HEK293T (cell line): ENCODE measurements at regions not wholly inside any gene's neighbourhood (a gene's known extent, or its start where the extent isn't known, plus 50 kb on each side); places are given as distances from the start of the nearest gene placed in this dataset.

Experiments
- CTCF ChIA-PET: fragments of 350-600 bp; formaldehyde crosslinking; extraction: SDS; loops from one replicate; lab custom pipeline; 2021; ENCODE audit warnings: antibody characterized with exemption, inconsistent platforms; lab: Yijun Ruan, JAX
- POLR2A ChIA-PET: fragments of 350-600 bp; formaldehyde crosslinking; extraction: SDS; loops from one replicate; lab custom pipeline; 2020; ENCODE audit warnings: antibody characterized with exemption, inconsistent platforms; lab: Yijun Ruan, JAX
- DNase-seq: peaks from one replicate; pipeline ENCODE4 v3.0.0; 2012; ENCODE audit warnings: mixed read lengths; ENCODE audit errors: extremely low spot score
- ARNT ChIP-seq: fragments of 450-650 bp; IDR thresholded peaks from 2 replicates; pipeline ENCODE4 v1.6.1; 2017; ENCODE audit warnings: mild to moderate bottlenecking
- BHLHE40 ChIP-seq: fragments of 450-650 bp; IDR thresholded peaks from 2 replicates; pipeline ENCODE4 v1.6.1; 2016; ENCODE audit warnings: mild to moderate bottlenecking, moderate library complexity, borderline replicate concordance
- CTBP1 ChIP-seq: fragments of 450-650 bp; IDR thresholded peaks from 2 replicates; pipeline ENCODE4 v1.6.1; 2016; ENCODE audit warnings: borderline replicate concordance
- ELF4 ChIP-seq: fragments of 450-650 bp; IDR thresholded peaks from 2 replicates; pipeline ENCODE4 v1.6.1; 2017; ENCODE audit warnings: antibody characterized with exemption
- FOXA1 ChIP-seq: fragments of 450-650 bp; IDR thresholded peaks from 2 replicates; pipeline ENCODE4 v1.6.1; 2016; ENCODE audit warnings: mild to moderate bottlenecking
- FOXK2 ChIP-seq: fragments of 450-650 bp; IDR thresholded peaks from 2 replicates; pipeline ENCODE4 v1.6.1; 2016; ENCODE audit warnings: mild to moderate bottlenecking
- FOXM1 ChIP-seq: fragments of 450-650 bp; IDR thresholded peaks from 2 replicates; pipeline ENCODE4 v1.6.1; 2017; ENCODE audit warnings: mild to moderate bottlenecking, borderline replicate concordance
- HDGF ChIP-seq: fragments of 450-650 bp; IDR thresholded peaks from 2 replicates; pipeline ENCODE4 v1.6.1; 2017; ENCODE audit warnings: antibody characterized with exemption, borderline replicate concordance
- L3MBTL2 ChIP-seq: fragments of 450-650 bp; conservative IDR thresholded peaks from 2 replicates; pipeline ENCODE4 v1.6.1; 2016; ENCODE audit warnings: mild to moderate bottlenecking
- LEF1 ChIP-seq: fragments of 450-650 bp; IDR thresholded peaks from 2 replicates; pipeline ENCODE4 v1.6.1; 2017; ENCODE audit warnings: mild to moderate bottlenecking, borderline replicate concordance
- NFRKB ChIP-seq: fragments of 450-650 bp; IDR thresholded peaks from 2 replicates; pipeline ENCODE4 v1.6.1; 2016; ENCODE audit warnings: mild to moderate bottlenecking, moderate library complexity
- SP1 ChIP-seq: fragments of 450-650 bp; IDR thresholded peaks from 2 replicates; pipeline ENCODE4 v1.6.1; 2017
- SUZ12 ChIP-seq: fragments of 450-650 bp; IDR thresholded peaks from 2 replicates; pipeline ENCODE4 v1.6.1; 2016; ENCODE audit warnings: mild to moderate bottlenecking
- TARDBP ChIP-seq: fragments of 450-650 bp; IDR thresholded peaks from 2 replicates; pipeline ENCODE4 v1.6.1; 2016
- ZNF384 ChIP-seq: fragments of 450-650 bp; IDR thresholded peaks from 2 replicates; pipeline ENCODE4 v1.6.1; 2016
- TF ChIP-seq, protein P1 (sequence below): fragments of 450-650 bp; IDR thresholded peaks from 2 replicates; pipeline ENCODE4 v1.6.1; 2016

DNA sequence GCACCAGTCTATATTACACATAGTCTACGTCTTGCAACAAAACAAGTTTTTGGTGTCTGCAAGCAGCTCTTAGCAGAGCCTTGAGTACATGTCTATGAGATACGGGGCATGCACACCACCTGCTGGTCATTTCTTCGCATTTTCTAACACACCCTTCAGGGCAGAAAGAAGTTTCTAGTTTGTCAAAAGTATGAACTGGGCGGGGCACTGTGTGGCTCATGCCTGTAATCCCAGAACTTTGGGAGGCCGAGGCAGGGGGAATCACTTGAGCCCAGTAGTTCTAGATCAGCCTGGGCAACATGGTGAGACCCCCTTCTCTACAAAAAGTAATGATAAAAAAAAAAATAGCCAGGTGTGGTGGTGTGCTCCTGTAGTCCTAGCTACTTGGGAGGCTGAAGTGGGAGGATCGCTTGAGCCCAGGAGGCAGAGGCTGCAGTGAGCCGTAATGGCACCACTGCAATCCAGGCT, 64.2 kb upstream of the ARL8B start:
- peak; percentile 59 for DNase-seq
- ChIA-PET POLR2A (interaction anchor here (0.7 to 1.2 kb wide), 3 partner anchors 77 to 346 kb away, joined by 3 to 6 read pairs (median 3); partner anchors contain the start of gene BHLHE40), CTCF (interaction anchor here (0.6 to 3.5 kb wide), 14 partner anchors 14 to 566 kb away, joined by 3 to 19 read pairs (median 4); no protein-coding TSS in a partner anchor)
- TF ChIP-seq LEF1 (no peak), SUZ12 (no peak), SP1 (no peak)

DNA sequence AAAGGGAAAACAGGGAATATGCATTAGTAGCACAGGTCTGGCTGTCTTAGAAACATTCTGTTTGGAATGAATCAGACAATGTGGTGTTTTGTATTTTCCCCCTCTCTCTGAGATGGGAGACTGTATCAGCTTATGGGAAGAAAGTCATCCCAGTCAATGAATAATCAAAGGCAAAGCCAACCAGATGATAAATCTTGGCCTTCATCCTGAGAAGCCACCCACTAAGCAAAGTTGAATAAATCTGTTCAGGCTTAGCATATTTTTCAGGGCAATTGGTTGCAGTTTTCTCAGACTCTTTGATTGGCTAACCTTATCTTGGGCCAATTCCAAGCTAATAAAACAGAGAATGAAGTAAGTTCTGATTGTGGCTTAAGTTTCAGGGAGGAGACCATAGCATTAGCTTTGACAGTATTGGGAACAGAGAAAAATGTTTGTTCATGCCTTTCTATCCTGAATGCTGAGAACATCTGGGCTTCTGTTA, 63.6 kb upstream of the ARL8B start:
- ChIA-PET POLR2A (interaction anchor here (0.7 to 1.2 kb wide), 3 partner anchors 77 to 347 kb away, joined by 3 to 6 read pairs (median 3); partner anchors contain the start of gene BHLHE40), CTCF (interaction anchor here (0.6 to 3.5 kb wide), 8 partner anchors 76 to 567 kb away, joined by 3 to 19 read pairs (median 4); no protein-coding TSS in a partner anchor)
- TF ChIP-seq L3MBTL2, result no peak
- TF ChIP-seq TARDBP, result no peak
- TF ChIP-seq ARNT, result no peak
- no peak for TF ChIP-seq HDGF
- TF ChIP-seq FOXA1, result no peak
- no peak for TF ChIP-seq NFRKB
- no peak for TF ChIP-seq CTBP1
- TF ChIP-seq ELF4, result no peak
- no peak for TF ChIP-seq FOXK2
- TF ChIP-seq BHLHE40, result no peak
- TF ChIP-seq ZNF384, result no peak
- TF ChIP-seq LEF1, result no peak
- TF ChIP-seq FOXM1, result no peak
- TF ChIP-seq SP1, result no peak
- TF ChIP-seq SUZ12, result no peak
- TF ChIP-seq, protein P1, sequence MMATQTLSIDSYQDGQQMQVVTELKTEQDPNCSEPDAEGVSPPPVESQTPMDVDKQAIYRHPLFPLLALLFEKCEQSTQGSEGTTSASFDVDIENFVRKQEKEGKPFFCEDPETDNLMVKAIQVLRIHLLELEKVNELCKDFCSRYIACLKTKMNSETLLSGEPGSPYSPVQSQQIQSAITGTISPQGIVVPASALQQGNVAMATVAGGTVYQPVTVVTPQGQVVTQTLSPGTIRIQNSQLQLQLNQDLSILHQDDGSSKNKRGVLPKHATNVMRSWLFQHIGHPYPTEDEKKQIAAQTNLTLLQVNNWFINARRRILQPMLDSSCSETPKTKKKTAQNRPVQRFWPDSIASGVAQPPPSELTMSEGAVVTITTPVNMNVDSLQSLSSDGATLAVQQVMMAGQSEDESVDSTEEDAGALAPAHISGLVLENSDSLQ, result no peak
- DNase-seq, result no peak

DNA sequence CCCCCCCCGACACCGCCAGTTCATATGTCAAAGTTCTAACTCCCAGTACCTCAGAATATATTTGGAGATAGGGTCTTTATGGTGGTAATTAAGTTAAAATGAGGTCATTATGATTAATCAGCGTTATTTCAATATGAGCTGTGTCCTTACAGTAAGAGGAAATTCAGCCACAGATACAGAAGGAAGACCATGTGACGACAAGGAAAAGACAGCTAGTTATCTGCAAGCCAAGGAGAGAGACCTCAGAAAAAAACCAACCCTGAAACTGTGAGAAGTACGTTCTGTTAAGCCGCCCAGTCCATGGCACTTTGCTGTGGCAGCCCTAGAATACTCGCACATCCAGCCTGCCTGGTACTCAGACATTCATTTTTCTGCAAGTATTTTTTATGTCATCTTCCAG, 62.3 kb upstream of the ARL8B start:
- POLR2A ChIA-PET, result interaction anchor here (1.4 kb wide), 1 partner anchor 65 kb away, joined by 3 read pairs; no protein-coding TSS in a partner anchor
- no peak for TF ChIP-seq CTBP1
- TF ChIP-seq ARNT, result no peak
- TF ChIP-seq, protein P1, result no peak
- no peak for TF ChIP-seq BHLHE40
- no peak for TF ChIP-seq FOXA1
- no peak for TF ChIP-seq TARDBP
- no peak for TF ChIP-seq NFRKB
- no peak for TF ChIP-seq FOXK2
- no peak for TF ChIP-seq LEF1
- no peak for TF ChIP-seq L3MBTL2
- TF ChIP-seq FOXM1, result no peak
- TF ChIP-seq ZNF384, result no peak
- TF ChIP-seq HDGF, result no peak
- TF ChIP-seq SUZ12, result no peak
- no peak for TF ChIP-seq SP1
- no peak for TF ChIP-seq ELF4
- DNase-seq, result no peak
- CTCF ChIA-PET, result interaction anchor here (2.5 to 3.5 kb wide), 2 partner anchors 339 to 348 kb away, joined by 17 to 19 read pairs; no protein-coding TSS in a partner anchor

DNA sequence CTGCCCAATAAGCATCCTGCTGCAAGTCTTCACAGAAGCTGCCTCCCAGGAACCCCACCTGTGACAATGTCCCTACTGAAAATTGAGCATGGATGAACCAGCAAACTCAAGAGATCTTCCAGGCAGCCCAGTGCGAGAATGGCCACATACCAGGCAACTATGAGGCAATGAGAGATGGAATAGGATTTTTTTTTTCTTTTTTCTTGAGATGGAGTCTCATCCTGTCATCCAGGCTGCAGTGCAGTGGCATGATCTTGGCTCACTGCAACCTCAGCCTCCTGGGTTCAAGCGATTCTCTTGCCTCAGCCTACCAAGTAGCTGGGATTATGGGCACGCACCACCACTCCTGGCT, 60.9 kb upstream of the ARL8B start:
- no peak for DNase-seq
- TF ChIP-seq L3MBTL2 (no peak), ZNF384 (no peak), SP1 (no peak), CTBP1 (no peak), HDGF (no peak), ARNT (no peak), FOXK2 (no peak), BHLHE40 (no peak), FOXA1 (no peak), LEF1 (no peak), ELF4 (no peak)
- TF ChIP-seq, protein P1, result no peak
- ChIA-PET CTCF (no interaction called here), POLR2A (no interaction called here)

DNA sequence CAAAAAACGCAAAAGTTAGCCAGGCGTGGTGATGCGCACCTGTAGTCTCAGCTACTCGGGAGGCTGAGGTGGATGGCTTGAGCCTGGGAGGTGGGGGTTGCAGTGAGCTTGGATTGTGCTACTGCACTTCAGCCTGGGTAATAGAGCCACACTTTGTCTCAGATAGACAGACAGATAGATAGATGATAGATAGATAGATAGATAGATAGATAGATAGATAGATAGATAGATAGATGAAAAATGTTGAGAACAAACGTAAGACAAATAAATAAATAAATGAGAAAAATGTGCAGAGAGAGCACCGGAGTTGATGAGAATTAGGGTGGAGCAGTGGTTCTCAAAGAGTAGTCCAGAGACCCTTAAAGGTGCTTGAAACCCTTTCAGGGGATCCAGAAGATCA, 58.4 kb upstream of the ARL8B start:
- DNase-seq, result no peak
- POLR2A ChIA-PET, result no interaction called here
- TF ChIP-seq ARNT (no peak), TARDBP (no peak), FOXM1 (no peak), NFRKB (no peak), ZNF384 (no peak), BHLHE40 (no peak), LEF1 (no peak), HDGF (no peak), SP1 (no peak), L3MBTL2 (no peak), FOXK2 (no peak), ELF4 (no peak), FOXA1 (no peak), CTBP1 (no peak), SUZ12 (no peak)
- TF ChIP-seq, protein P1, result no peak
- CTCF ChIA-PET, result interaction anchor here (0.9 kb wide), 1 partner anchor 8 kb away, joined by 3 read pairs; no protein-coding TSS in a partner anchor
